NCI-H187 treated with DMSO at 0.1 percent for 48 hours (cell line): ENCODE measurements at regions not wholly inside any gene's neighbourhood (a gene's known extent, or its start where the extent isn't known, plus 50 kb on each side); places are given as distances from the start of the nearest gene placed in this dataset.

ENCODE experiments used
- DNase-seq: peaks from one replicate; lab custom pipeline; 2025; lab: John Stamatoyannopoulos, UW

DNA sequence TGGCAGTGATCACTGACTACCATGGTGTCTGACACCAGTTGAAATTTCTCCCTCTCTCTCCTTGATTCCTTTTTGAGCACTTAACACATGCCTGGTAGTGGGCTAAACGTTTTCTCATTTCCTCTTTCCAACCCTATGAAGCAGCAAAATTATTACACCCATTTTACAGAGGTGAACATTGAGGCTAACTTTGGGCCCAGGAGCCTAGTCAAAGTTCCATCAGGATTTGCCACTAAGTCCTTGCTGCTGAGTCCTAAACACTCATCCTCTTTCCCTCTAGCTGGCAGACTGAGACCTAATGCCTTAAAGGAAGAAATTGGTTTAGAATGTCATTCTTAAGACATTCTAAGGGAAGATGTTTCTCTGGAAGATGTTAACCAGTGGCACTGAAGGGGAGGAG is 74.7 kb upstream of the IRX3 start:
- DNase-seq = no peak

DNA sequence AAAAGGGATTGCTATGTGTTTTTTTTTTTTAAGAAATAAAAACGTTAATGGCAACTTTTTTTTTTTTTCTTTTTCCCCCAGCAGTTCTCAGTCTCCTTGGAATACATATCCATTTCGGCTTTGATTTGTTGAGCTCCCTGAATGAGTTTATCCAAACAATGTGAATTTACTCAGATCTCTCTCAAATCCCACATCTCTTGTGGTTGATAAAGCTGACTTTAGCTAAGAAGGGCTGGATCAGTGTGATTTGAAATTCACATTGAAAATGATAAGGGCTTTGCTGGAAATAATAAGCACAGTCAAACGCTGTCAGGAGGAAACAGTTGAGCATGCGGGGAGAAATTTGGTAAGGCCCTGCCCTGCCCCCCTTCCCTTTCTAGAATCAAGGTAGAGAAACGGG is 74.1 kb upstream of the IRX3 start:
- DNase-seq = no peak

DNA sequence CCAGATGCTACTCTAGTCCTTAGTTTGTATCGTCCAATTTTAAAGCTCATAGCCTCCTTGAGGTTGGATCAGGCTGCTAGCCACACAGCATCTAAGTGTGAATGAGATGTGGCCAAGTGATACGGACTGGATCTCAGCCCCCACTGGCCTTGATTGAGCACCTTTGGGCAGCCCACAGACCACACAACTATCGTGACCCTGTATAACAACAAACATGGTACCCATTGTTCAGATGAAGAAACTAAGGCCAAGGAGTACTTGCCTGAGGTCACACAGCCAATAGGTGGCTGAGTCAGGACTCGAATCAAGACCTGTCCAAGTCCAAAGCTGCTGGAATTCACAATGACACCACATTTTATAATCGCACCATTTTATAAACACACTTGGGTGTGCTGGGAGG is 73.0 kb upstream of the IRX3 start:
- DNase-seq = no peak

DNA sequence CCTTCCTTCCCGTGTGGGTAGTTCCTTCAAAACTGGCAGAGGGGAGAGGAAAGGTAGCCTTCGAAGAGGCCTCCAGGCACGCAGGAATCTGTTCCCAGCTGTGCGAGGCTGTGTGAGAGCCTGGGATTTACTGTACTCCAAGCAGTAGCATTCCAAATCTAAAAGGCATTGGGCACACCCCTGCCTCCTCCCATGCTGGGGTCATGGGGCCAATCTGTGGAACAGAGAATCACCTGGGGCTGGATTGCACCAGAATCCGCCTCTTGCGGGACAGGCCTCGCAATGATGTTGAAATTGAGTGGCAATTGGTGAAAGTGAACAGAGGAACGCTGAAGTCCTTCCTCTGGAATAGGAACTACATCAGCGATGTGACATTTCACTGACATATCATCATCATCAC is 72.5 kb upstream of the IRX3 start:
- DNase-seq = no peak

DNA sequence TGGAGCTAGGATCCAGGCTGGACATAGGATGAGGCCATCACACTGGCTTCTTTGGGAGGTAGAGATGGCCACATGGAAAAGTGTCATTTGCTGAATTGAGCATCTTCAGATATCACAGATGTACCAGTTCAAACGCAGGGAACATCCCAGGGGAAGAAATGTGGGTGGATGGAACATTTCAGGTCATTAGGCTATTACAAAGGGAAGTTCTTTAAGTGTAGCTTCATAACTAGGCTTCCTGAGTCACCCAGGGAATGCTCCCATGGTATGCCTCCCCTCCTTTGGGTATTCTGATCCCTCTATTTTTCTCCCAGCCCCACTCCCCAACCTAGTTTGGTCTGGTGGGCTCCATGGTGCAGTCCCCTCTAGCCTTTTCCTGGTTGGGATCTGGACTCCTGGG is 69.8 kb upstream of the IRX3 start:
- DNase-seq = no peak

DNA sequence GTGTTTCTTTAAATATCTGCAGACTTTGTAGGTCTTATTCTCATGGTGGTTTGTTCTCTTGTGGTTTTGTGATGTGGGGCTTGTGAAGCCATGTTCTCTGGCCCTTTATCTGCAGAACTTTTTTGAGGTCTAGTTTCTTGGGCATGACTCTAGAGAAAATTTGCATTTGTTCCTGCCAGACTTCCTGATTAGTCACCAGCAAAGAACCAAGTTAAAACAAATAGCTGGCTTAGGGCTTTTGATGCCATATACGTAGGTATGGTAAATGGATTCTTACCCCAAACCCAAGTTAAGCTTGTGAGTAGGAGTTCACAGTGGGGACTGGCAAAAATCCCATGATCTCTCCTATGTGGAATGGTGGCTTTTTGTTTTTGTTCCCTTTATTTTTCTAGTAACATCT is 68.7 kb upstream of the IRX3 start:
- DNase-seq = no peak

DNA sequence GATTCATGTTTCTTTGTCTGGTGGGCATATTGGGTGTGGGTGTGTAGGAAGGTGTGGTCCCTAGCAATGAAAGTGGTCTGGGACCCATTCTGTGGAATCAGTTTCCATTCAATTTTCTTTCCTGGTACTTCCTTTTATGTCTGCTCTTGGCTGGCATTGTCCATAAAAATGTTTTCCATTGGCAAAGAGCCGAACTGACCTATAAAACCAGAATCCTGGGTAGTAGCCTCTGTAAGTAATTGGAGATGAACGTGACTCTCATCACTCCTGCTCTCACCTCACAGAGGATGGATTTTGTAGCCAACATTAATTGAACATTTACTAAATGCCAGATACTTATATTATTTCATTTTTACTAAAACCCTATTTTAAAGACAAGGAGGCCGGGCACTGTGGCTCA is 66.5 kb upstream of the IRX3 start:
- no peak for DNase-seq

DNA sequence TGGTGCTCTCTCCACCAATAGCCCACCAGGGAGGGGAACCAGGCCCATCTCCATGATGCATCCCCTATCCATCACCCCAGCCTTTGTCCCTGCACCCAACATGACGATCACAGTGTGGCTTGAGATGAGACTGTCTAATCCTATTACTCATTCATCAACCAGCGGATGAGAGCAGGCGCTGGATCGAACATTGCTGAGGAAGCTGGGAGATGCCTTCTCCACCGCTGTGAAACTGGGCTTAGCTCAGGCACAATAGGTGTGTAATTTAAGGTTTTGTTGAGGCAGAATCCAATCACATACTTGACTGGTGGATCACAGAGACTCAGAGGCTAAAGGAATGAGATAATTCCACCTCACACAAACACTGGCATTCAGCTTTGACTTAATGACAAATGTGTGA is 64.6 kb upstream of the IRX3 start:
- no peak for DNase-seq

DNA sequence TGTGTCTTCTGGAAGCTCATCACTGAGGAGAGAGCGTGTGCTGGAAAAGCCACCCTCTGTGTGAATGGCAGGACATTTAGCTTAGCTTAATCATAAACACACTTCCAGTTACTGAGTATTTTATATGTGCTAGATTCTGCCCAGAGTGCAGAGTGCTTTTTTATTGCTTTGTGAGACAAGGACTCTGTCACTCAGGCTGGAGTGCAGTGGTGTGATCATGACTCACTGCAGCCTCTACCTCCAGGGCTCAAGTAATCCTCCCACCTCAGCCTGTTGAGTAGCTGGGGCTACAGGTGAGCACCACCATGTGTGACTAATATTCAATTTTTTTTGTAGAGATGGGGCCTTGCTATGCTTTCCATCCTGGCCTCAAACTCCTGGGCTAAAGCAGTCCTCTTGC is 61.4 kb upstream of the IRX3 start:
- no peak for DNase-seq

DNA sequence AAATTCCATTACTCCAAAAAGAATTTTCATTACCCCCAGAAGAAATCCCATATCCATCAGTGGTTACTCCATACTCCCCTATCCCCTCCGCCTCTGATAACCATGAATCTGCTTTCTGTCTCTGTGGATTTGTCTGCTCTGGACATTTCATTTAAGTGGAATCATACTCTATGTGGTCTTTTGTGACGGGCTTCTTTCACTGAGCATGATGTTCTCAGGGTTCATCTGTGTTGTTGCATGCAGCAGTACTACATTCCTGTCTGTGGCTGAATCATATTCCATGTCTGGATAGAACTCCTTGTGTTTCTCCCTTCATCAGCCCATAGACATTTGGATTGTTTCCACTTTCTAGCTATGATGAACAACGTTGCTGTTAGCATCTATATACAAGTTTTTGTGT is 59.5 kb upstream of the IRX3 start:
- DNase-seq = no peak

DNA sequence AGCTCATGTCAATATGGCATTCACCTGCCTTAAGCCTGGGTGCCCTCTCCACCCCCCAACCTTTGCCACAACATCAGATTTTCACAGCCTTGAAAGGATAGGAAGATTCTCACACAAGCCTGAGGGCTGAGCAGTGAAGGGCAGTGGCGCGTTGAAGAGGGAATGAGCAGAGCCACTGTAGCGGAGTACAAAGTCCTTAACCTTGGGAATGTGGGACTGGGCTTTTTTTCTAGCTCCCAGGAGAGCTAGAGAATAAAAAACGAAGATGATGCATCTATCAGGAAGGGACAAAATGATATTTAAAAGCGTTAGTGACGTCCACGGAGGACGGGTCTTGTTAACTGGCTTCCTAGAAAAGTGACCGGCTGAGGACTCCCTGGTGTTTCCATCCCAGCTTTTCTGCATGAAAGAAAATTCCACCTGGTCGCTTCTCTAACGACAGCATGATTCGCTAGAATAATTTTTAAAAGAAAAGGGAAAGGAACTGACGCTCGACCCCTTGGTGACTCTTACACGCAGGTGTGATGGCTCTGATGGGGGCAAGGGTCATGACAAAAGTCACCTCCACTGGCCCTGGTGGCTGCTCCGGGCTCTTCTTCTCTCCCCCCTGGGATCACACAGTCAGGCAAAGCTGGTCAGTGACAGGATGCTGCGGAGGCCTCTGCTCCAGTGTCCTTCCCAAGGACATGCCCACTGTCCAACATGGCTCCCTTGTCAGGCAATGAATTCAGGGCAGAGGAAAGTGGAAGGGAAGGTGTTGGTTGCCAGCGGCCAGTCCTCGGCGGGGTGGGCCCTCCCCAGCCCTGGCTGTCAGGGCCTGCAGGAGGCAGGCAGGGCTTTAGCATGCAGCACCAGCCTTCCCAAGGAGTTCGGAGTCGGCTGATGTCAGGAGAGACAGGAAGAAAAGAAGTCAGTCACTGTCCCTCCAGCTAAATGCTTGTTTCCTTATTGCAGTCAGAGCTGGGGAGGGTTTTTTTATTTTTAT is 58.4 kb upstream of the IRX3 start:
- no peak for DNase-seq

DNA sequence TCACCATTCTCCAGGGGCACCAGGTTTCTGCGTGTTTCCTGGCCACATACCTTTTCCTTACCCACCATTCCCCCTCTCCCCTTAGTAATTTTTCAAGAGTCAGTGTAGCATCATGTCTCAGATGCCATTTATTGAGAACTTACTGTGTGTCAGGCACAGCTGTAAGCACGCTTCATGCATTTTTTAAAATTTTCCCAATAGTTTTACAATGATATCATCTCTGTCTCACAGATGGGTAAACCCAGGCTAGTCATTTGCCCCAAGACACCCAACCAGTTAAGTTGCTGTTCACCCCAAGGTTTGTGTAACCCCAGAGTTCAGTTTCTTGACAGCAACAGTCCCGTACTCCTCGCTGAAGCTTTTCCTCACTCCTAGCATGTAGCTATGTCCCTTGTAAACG is 56.4 kb upstream of the IRX3 start:
- no peak for DNase-seq

DNA sequence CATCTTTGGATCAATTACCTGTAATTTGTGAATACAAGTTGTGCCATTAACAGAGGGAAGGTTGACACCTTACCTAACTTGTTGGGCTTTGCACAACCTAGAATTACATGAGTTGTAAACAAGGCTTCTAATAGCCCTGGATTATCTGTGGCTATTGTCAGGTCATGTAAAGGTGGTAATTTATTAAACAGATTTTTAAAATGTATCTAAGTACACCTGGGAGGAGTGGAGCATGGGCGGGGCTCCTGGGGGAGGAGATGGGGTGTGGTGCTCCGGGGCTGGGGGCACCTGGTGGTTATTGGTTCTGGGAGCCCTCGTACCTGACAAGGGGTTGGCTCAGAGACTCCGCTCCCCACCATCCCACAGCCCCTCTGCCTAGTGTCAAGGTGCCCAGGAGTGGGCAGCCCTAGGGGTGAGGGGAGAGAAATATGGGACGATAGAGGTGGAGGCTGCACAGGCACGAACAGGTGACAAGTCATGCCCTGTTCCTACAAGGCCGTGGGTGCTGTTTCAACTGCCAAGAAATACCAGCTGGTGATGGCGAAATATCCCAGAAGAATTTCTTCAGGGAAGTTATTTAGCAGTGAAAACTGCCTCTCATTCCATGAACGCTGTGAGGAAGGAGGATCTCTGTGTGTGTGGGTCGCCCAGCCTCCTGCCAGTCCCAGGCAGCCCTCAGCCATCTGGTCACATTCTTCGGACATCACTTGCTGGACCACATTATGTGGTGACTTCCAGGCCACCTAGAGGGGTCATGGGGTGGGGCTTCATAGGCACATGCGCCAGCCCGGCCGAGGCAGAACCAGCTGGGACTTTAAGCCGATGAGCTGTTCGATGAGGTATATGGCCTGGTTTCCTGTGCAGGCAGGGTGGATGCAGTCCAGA is 55.5 kb upstream of the IRX3 start:
- DNase-seq = no peak

DNA sequence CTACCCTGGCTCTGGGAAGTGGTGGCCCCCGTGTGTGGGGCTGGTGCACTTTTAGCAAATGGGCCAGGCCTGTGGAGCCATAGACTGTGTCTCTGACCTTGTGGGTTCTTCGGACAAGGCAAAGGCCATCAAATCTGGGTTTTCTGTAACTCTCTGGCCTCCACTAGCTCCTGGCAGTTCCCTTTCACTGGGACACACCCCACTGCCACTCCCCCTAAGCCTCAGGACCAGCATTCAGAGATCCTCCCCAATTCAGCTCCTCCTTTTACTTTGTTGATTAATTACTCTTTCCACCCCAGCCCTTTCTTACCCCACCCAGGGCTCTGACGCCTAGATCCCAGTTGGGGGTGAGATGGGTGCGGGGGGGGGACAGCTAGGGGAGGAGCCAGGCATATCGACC is 53.9 kb upstream of the IRX3 start:
- DNase-seq = no peak

DNA sequence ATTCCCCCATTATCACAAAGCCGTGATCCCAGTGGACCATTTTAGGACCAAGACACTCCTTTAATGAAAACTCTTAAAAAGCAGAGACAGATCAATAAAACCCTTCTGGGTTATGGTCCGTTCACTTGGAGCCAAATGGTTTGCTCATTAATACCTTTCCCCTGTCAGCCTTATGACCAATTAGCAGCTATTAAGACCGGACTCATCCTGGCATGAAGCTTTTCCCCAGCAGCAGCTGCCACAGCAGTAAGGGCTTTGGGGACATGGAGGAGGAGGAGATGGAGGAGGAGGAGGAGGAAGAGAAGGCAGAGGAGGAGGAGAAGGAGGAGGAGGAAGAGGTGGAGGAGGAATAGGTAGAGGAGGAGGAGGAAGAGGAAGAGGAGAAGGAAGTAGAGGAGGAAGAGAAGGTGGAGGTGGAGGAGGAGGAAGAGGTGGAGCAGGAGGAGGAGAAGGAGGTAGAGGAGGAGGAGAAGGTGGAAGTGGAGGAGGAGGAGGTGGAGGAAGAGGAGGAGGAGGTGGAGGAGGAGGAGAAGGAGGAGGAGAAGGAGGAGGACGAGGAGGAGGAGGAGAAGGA is 50.1 kb upstream of the IRX3 start:
- DNase-seq = no peak
